ENCODE measurements at regions not wholly inside any gene's neighbourhood (a gene's known extent, or its start where the extent isn't known, plus 50 kb on each side); places are given as distances from the start of the nearest gene placed in this dataset.

DNA sequence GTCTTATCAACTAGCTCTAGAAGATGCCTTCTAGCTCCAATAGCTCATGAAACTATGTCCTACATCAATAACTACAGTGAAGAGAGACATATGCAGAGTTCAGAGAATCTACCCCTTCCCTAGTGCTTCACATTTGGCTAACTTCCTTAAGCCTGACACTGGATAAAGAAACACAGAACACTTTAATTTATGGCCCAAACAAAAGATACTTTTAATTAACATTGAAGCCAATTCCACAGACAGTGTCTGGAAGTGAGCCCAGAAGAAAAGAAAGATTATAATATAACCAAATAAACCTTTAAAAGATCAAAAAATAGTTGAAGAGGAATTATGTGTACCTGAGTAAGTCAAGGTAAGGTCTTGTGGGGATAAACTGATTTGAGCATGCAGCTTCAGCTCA is 255.2 kb downstream of the C11orf87 start:
- H3K4me2 ChIP-seq (ENCODE audit: control insufficient read depth, insufficient read depth), result no peak overlapping the region
- ChIA-PET CTCF (no interaction called here), SMC1A (ENCODE audit: uncharacterized antibody, unreplicated experiment) (interaction anchor here (0.6 to 1.3 kb wide), 2 partner anchors 8 to 831 kb away, joined by 3 read pairs; no protein-coding TSS in a partner anchor), RAD21 (ENCODE audit: unreplicated experiment) (no interaction called here), POLR2A (no interaction called here)
- H3K4me3 ChIP-seq, result no peak overlapping the region
- H3K36me3 ChIP-seq (ENCODE audit: control insufficient read depth in 2 of 2, insufficient read depth in 2 of 2, low read length in 1 of 2), result no peaks in the 10 kb centered on the region
- H3K27ac ChIP-seq (ENCODE audit: control insufficient read depth, insufficient read depth), result no peak overlapping the region
- ATAC-seq (no peak), DNase-seq (ENCODE audit: low read depth, low spot score) (no peak), FAIRE-seq (no peak)
- H3K27me3 ChIP-seq (replicated peaks in 1 of 2; ENCODE audit: control insufficient read depth in 2 of 2, insufficient read depth in 2 of 2, low read length in 1 of 2), result no peaks in the 10 kb centered on the region; a peak in 1 of 4 replicates
- H3K9ac ChIP-seq (ENCODE audit: control insufficient read depth, insufficient read depth, low read length), result no peak overlapping the region
- no peaks in the 10 kb centered on the region for H3K9me3 ChIP-seq (replicated peaks; ENCODE audit: control insufficient read depth, insufficient read depth, low read length)
- H3K79me2 ChIP-seq (ENCODE audit: control insufficient read depth, insufficient read depth, low read length), result no peaks in the 10 kb centered on the region
- in situ Hi-C loops (cut with MboI), result no loop called here
- TF ChIP-seq NBN (IDR thresholded peaks at IDR 0.05), result no peak
- TF ChIP-seq, protein P1, sequence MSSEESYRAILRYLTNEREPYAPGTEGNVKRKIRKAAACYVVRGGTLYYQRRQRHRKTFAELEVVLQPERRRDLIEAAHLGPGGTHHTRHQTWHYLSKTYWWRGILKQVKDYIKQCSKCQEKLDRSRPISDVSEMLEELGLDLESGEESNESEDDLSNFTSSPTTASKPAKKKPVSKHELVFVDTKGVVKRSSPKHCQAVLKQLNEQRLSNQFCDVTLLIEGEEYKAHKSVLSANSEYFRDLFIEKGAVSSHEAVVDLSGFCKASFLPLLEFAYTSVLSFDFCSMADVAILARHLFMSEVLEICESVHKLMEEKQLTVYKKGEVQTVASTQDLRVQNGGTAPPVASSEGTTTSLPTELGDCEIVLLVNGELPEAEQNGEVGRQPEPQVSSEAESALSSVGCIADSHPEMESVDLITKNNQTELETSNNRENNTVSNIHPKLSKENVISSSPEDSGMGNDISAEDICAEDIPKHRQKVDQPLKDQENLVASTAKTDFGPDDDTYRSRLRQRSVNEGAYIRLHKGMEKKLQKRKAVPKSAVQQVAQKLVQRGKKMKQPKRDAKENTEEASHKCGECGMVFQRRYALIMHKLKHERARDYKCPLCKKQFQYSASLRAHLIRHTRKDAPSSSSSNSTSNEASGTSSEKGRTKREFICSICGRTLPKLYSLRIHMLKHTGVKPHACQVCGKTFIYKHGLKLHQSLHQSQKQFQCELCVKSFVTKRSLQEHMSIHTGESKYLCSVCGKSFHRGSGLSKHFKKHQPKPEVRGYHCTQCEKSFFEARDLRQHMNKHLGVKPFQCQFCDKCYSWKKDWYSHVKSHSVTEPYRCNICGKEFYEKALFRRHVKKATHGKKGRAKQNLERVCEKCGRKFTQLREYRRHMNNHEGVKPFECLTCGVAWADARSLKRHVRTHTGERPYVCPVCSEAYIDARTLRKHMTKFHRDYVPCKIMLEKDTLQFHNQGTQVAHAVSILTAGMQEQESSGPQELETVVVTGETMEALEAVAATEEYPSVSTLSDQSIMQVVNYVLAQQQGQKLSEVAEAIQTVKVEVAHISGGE (CRISPR knock-in tag; IDR thresholded peaks at IDR 0.05), result no peak
- TF ChIP-seq, protein P2, sequence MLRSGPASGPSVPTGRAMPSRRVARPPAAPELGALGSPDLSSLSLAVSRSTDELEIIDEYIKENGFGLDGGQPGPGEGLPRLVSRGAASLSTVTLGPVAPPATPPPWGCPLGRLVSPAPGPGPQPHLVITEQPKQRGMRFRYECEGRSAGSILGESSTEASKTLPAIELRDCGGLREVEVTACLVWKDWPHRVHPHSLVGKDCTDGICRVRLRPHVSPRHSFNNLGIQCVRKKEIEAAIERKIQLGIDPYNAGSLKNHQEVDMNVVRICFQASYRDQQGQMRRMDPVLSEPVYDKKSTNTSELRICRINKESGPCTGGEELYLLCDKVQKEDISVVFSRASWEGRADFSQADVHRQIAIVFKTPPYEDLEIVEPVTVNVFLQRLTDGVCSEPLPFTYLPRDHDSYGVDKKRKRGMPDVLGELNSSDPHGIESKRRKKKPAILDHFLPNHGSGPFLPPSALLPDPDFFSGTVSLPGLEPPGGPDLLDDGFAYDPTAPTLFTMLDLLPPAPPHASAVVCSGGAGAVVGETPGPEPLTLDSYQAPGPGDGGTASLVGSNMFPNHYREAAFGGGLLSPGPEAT (IDR thresholded peaks at IDR 0.05; ENCODE audit: low read depth), result no peak
- no peaks in the 10 kb centered on the region for H4K20me1 ChIP-seq (ENCODE audit: control insufficient read depth, insufficient read depth)
- no peaks in the 10 kb centered on the region for H3K4me1 ChIP-seq (ENCODE audit: control insufficient read depth, insufficient read depth, low read length)
- no peak overlapping the region for H2AFZ ChIP-seq (ENCODE audit: control insufficient read depth, low read depth, low read length)
- no TSS peak for BruUV-seq (replicated peaks)
- intact Hi-C loops (cut with micrococcal nuclease; ENCODE audit: unreplicated experiment), result no loop called here

DNA sequence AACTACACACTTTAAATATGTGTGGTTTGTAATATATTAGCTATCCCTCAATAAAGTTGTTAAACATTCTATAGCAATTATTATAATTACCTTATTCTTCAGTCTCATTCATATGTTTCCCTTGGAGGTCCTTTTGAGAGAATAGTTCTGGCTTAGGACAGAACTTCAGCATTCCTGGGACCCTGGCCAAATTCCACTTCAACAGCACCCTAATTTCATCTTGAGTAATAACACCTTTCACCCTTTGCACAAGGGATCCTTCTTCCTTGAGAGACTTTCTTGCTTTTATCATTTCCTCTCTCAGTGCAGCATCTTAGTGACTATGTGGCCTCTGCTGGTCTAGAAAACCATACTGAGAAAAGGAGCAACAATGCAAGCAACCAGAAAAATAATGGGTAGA is 255.9 kb downstream of the C11orf87 start:
- no peaks in the 10 kb centered on the region for H3K9me3 ChIP-seq (replicated peaks; ENCODE audit: control insufficient read depth, insufficient read depth, low read length)
- H3K4me1 ChIP-seq (ENCODE audit: control insufficient read depth, insufficient read depth, low read length), result no peaks in the 10 kb centered on the region
- H3K27me3 ChIP-seq (replicated peaks in 1 of 2; ENCODE audit: control insufficient read depth in 2 of 2, insufficient read depth in 2 of 2, low read length in 1 of 2), result no peaks in the 10 kb centered on the region; a peak in 1 of 4 replicates
- ATAC-seq (no peak), FAIRE-seq (no peak), DNase-seq (ENCODE audit: low read depth, low spot score) (no peak)
- H4K20me1 ChIP-seq (ENCODE audit: control insufficient read depth, insufficient read depth), result no peaks in the 10 kb centered on the region
- ChIA-PET CTCF (no interaction called here), POLR2A (no interaction called here), RAD21 (ENCODE audit: unreplicated experiment) (no interaction called here), SMC1A (ENCODE audit: uncharacterized antibody, unreplicated experiment) (interaction anchor here (1.3 kb wide), 1 partner anchor 9 kb away, joined by 3 read pairs; no protein-coding TSS in a partner anchor)
- no peak overlapping the region for H3K27ac ChIP-seq (ENCODE audit: control insufficient read depth, insufficient read depth)
- BruUV-seq (replicated peaks), result no TSS peak
- no peak overlapping the region for H3K4me2 ChIP-seq (ENCODE audit: control insufficient read depth, insufficient read depth)
- in situ Hi-C loops (cut with MboI) (no loop called here), intact Hi-C loops (cut with micrococcal nuclease; ENCODE audit: unreplicated experiment) (no loop called here)
- H2AFZ ChIP-seq (ENCODE audit: control insufficient read depth, low read depth, low read length), result no peak overlapping the region
- no peaks in the 10 kb centered on the region for H3K36me3 ChIP-seq (ENCODE audit: control insufficient read depth in 2 of 2, insufficient read depth in 2 of 2, low read length in 1 of 2)
- H3K4me3 ChIP-seq, result no peak overlapping the region
- H3K9ac ChIP-seq (ENCODE audit: control insufficient read depth, insufficient read depth, low read length), result no peak overlapping the region
- H3K79me2 ChIP-seq (ENCODE audit: control insufficient read depth, insufficient read depth, low read length), result no peaks in the 10 kb centered on the region
- TF ChIP-seq SUPT20H (IDR thresholded peaks at IDR 0.05; ENCODE audit: borderline replicate concordance, control insufficient read depth, low read depth, low read length) (no peak), ZZZ3 (IDR thresholded peaks at IDR 0.05; ENCODE audit: control insufficient read depth, insufficient read length, low read depth) (no peak), KDM1A (IDR thresholded peaks at IDR 0.05; ENCODE audit: borderline replicate concordance) (no peak), CHD4 (IDR thresholded peaks at IDR 0.05) (no peak), RB1 (IDR thresholded peaks at IDR 0.05; ENCODE audit: borderline replicate concordance) (no peak), SIX5 (IDR thresholded peaks at IDR 0.05; ENCODE audit: low read depth, low read length, severe bottlenecking) (no peak), ZNF622 (IDR thresholded peaks at IDR 0.05) (no peak), GABPA (IDR thresholded peaks at IDR 0.05; ENCODE audit: low read depth) (no peak), WRNIP1 (IDR thresholded peaks at IDR 0.05; ENCODE audit: borderline replicate concordance, low read depth, low read length) (no peak), BHLHE40 (IDR thresholded peaks at IDR 0.05; ENCODE audit: borderline replicate concordance in 1 of 2, low read depth in 2 of 2, low read length in 1 of 2) (no peak)
- TF ChIP-seq, protein P3, sequence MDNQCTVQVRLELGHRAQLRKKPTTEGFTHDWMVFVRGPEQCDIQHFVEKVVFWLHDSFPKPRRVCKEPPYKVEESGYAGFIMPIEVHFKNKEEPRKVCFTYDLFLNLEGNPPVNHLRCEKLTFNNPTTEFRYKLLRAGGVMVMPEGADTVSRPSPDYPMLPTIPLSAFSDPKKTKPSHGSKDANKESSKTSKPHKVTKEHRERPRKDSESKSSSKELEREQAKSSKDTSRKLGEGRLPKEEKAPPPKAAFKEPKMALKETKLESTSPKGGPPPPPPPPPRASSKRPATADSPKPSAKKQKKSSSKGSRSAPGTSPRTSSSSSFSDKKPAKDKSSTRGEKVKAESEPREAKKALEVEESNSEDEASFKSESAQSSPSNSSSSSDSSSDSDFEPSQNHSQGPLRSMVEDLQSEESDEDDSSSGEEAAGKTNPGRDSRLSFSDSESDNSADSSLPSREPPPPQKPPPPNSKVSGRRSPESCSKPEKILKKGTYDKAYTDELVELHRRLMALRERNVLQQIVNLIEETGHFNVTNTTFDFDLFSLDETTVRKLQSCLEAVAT (IDR thresholded peaks at IDR 0.05), result no peak
